NCI-H2196 treated with DMSO at 0.1 percent for 48 hours (cell line): ENCODE measurements at regions not wholly inside any gene's neighbourhood (a gene's known extent, or its start where the extent isn't known, plus 50 kb on each side); places are given as distances from the start of the nearest gene placed in this dataset.

Experiments
- DNase-seq: peaks from one replicate; lab custom pipeline; 2025; ENCODE audit not compliant: unreplicated experiment; lab: John Stamatoyannopoulos, UW

- no peak for DNase-seq
Measured at GRCh38 chr2:120948662-120949011, 213.0 kb downstream of the GLI2 start.

- DNase-seq: no peak
Measured at GRCh38 chr2:120949027-120949956, 213.6 kb downstream of the GLI2 start.

- no peak for DNase-seq
Measured at GRCh38 chr2:120949957-120950590, 214.4 kb downstream of the GLI2 start.

GRCh38 chr2:120951693-120952092 is 216.0 kb downstream of the GLI2 start:
- DNase-seq: no peak

- DNase-seq: no peak
Measured at GRCh38 chr2:120952318-120952717, 216.7 kb downstream of the GLI2 start.

GRCh38 chr2:120953066-120953756 is 217.5 kb downstream of the GLI2 start:
- DNase-seq: no peak

- DNase-seq: no peak
Measured at GRCh38 chr2:120953843-120954584, 218.3 kb downstream of the GLI2 start.

GRCh38 chr2:120954939-120955338 is 219.3 kb downstream of the GLI2 start:
- no peak for DNase-seq

GRCh38 chr2:120955427-120955826 is 219.8 kb downstream of the GLI2 start:
- DNase-seq: no peak

GRCh38 chr2:120956486-120957156 is 221.0 kb downstream of the GLI2 start:
- DNase-seq: no peak

GRCh38 chr2:120957905-120958304 is 222.2 kb downstream of the GLI2 start:
- no peak for DNase-seq

- no peak for DNase-seq
Measured at GRCh38 chr2:120958623-120959366, 223.1 kb downstream of the GLI2 start.

- no peak for DNase-seq
Measured at GRCh38 chr2:120959426-120959825, 223.8 kb downstream of the GLI2 start.

GRCh38 chr2:120960770-120961366 is 225.2 kb downstream of the GLI2 start:
- no peak for DNase-seq

GRCh38 chr2:120961396-120961795 is 225.7 kb downstream of the GLI2 start:
- DNase-seq: no peak

- no peak for DNase-seq
Measured at GRCh38 chr2:120963997-120964705, 228.5 kb downstream of the GLI2 start.

- DNase-seq: no peak
Measured at GRCh38 chr2:120964819-120965218, 229.2 kb downstream of the GLI2 start.

GRCh38 chr2:120966510-120967254 is 231.0 kb downstream of the GLI2 start:
- DNase-seq: no peak
